GM21515 (cell line): ENCODE measurements at regions not wholly inside any gene's neighbourhood (a gene's known extent, or its start where the extent isn't known, plus 50 kb on each side); places are given as distances from the start of the nearest gene placed in this dataset.

Experiments
- ATAC-seq: cut with Tn5 transposase; IDR thresholded peaks from one replicate; pipeline ENCODE4 v1.9.1; 2021; ENCODE audit not compliant: unreplicated experiment

- ATAC-seq: no peak
Measured at GRCh38 chr10:16341637-16342036, 95.2 kb upstream of the PTER start.

GRCh38 chr10:16348891-16349290 lies 87.9 kb upstream of the PTER start:
- ATAC-seq: no peak

GRCh38 chr10:16352146-16352545 lies 84.7 kb upstream of the PTER start:
- ATAC-seq: no peak

GRCh38 chr10:16360001-16360400 lies 76.8 kb upstream of the PTER start:
- ATAC-seq: no peak

- no peak for ATAC-seq
Measured at GRCh38 chr10:16360425-16360824, 76.4 kb upstream of the PTER start.

GRCh38 chr10:16361086-16361485 lies 75.7 kb upstream of the PTER start:
- ATAC-seq: no peak

GRCh38 chr10:16363741-16364140 lies 73.1 kb upstream of the PTER start:
- no peak for ATAC-seq

- ATAC-seq: no peak
Measured at GRCh38 chr10:16367621-16368292, 69.1 kb upstream of the PTER start.

- peak; percentile 75 for ATAC-seq
Measured at GRCh38 chr10:16381083-16381482, 55.7 kb upstream of the PTER start.

- no peak for ATAC-seq
Measured at GRCh38 chr10:16384021-16384420, 52.8 kb upstream of the PTER start.

- ATAC-seq: no peak
Measured at GRCh38 chr10:16386855-16387254, 50.0 kb upstream of the PTER start.
